ENCODE measurements at regions not wholly inside any gene's neighbourhood (a gene's known extent, or its start where the extent isn't known, plus 50 kb on each side); places are given as distances from the start of the nearest gene placed in this dataset.
"Not testable (repeated sequence)": the region's sequence is repeated elsewhere in the genome, so short reads cannot be mapped to it uniquely, and the experiment has no call there.

GRCh38 chr4:164096766-164097518 is 602.5 kb downstream of the TMA16 start:
- no peak for DNase-seq (ENCODE audit: low read depth)

- not testable (repeated sequence) for DNase-seq (ENCODE audit: low read depth)
These were observed 606.4 kb downstream of the TMA16 start for GRCh38 chr4:164100741-164101365.

- no peak for DNase-seq (ENCODE audit: low read depth)
These were observed 614.5 kb downstream of the TMA16 start for GRCh38 chr4:164108971-164109370.

- DNase-seq (ENCODE audit: low read depth): no peak
These were observed 615.0 kb downstream of the TMA16 start for GRCh38 chr4:164109503-164109902.

GRCh38 chr4:164115236-164115635 is 620.7 kb downstream of the TMA16 start:
- no peak for DNase-seq (ENCODE audit: low read depth)

GRCh38 chr4:164116286-164116685 is 621.8 kb downstream of the TMA16 start:
- no peak for DNase-seq (ENCODE audit: low read depth)

GRCh38 chr4:164134388-164134787 is 619.5 kb upstream of the SMIM31 start:
- no peak for DNase-seq (ENCODE audit: low read depth)

- DNase-seq (ENCODE audit: low read depth): peak; percentile 57
These were observed 617.7 kb upstream of the SMIM31 start for GRCh38 chr4:164136180-164136616.

- DNase-seq (ENCODE audit: low read depth): no peak
These were observed 615.4 kb upstream of the SMIM31 start for GRCh38 chr4:164138521-164138920.

GRCh38 chr4:164139291-164139690 is 614.6 kb upstream of the SMIM31 start:
- DNase-seq (ENCODE audit: low read depth): no peak

GRCh38 chr4:164141755-164142375 is 612.1 kb upstream of the SMIM31 start:
- DNase-seq (ENCODE audit: low read depth): not testable (repeated sequence)

- DNase-seq (ENCODE audit: low read depth): no peak
These were observed 599.5 kb upstream of the SMIM31 start for GRCh38 chr4:164154416-164154815.

- peak; percentile 27 for DNase-seq (ENCODE audit: low read depth)
These were observed 584.3 kb upstream of the SMIM31 start for GRCh38 chr4:164169591-164169990.

- DNase-seq (ENCODE audit: low read depth): no peak
These were observed 576.8 kb upstream of the SMIM31 start for GRCh38 chr4:164177153-164177552.

- no peak for DNase-seq (ENCODE audit: low read depth)
These were observed 576.2 kb upstream of the SMIM31 start for GRCh38 chr4:164177753-164178152.

- no peak for DNase-seq (ENCODE audit: low read depth)
These were observed 565.7 kb upstream of the SMIM31 start for GRCh38 chr4:164188236-164188635.

GRCh38 chr4:164192844-164193243 is 561.1 kb upstream of the SMIM31 start:
- DNase-seq (ENCODE audit: low read depth): no peak

GRCh38 chr4:164193676-164194075 is 560.3 kb upstream of the SMIM31 start:
- DNase-seq (ENCODE audit: low read depth): no peak

- DNase-seq (ENCODE audit: low read depth): no peak
These were observed 556.4 kb upstream of the SMIM31 start for GRCh38 chr4:164197556-164197955.

- DNase-seq (ENCODE audit: low read depth): no peak
These were observed 550.5 kb upstream of the SMIM31 start for GRCh38 chr4:164203476-164203875.

GRCh38 chr4:164204434-164204833 is 549.5 kb upstream of the SMIM31 start:
- peak; percentile 67 for DNase-seq (ENCODE audit: low read depth)

GRCh38 chr4:164207460-164207859 is 546.5 kb upstream of the SMIM31 start:
- DNase-seq (ENCODE audit: low read depth): no peak

GRCh38 chr4:164210377-164210776 is 543.6 kb upstream of the SMIM31 start:
- DNase-seq (ENCODE audit: low read depth): no peak

All from non-pigmented ciliary epithelial cell (primary cell).